ENCODE measurements at regions not wholly inside any gene's neighbourhood (a gene's known extent, or its start where the extent isn't known, plus 50 kb on each side); places are given as distances from the start of the nearest gene placed in this dataset.
"Not testable (repeated sequence)": the region's sequence is repeated elsewhere in the genome, so short reads cannot be mapped to it uniquely, and the experiment has no call there.

DNA sequence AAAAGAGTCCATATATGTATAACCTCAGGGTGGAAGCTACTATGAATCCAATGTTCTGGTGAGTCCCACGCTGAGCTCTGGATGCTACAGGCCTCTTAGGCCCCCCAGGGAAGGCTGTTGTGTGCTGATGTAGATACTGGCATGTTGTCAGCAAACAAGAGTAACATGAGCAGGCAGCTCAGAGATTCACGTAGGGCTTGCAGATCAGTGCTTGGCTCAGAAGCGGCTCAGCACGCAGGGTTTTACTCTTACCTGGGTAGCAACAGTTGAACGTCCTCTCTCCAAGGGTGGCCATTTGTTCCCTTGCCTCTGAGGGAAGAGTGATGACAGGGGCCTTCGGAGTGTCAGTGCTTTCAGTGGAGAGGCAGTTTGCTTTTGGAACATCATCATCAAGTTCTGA is 93.4 kb downstream of the ZFP64 start:
- DNase-seq (ENCODE audit: low spot score) = no peak

DNA sequence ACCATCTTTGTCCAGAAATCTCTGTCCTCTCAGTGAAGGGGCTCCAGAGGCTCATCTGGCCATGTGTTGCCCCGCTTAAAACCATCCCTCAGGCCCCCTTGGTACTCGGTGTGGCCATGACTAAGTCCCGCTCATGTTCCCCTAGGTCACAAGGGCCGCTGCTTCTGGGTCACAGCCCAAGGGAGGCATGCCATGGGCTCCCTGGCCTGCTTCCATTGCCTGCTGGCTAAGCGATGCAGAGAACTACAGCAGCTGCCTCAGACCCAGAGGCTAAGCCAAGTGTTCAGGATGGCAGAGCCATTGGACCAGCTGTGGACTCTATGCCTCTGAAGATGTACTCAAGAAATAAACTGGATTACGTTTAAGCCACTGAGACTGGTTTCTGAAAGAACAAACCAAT is 95.5 kb downstream of the ZFP64 start:
- DNase-seq (ENCODE audit: low spot score) = no peak

DNA sequence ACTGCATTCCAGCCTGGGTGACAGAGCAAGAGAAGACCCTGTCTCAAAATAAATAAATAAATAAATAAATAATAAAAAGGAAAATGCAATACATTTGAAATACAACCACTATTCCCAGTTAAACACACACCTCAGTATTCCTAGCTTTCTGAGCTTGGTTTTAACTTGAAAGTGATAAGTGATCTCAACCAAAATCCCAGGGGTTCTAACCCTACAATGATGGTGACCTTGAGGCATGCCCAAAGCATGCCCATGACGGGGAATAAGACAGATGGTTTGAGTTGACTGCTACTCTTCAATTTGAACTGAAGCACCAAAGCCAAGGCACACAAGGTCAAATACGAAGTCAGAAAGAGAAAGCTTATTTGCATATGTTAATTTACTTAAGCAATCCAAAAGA is 96.9 kb downstream of the ZFP64 start:
- DNase-seq (ENCODE audit: low spot score) = no peak

DNA sequence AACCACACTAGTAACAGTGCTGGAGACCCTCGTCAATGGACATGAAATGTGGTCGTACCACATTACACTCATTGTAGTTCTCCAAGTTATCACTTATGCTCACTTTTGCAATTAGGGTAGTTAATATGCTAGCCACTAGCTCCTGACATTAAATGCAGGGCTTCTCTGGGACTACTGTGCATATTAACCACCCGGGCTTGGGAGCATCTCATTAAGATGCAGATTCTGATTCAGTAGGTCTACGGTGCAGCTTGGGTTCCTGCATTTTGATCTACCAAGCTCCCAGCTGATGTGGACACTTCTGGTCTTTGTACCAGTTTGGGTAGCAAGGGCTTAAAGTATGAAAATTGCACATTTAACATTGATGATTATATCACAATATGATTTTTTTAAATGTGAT is 98.0 kb downstream of the ZFP64 start:
- DNase-seq (ENCODE audit: low spot score) = no peak

DNA sequence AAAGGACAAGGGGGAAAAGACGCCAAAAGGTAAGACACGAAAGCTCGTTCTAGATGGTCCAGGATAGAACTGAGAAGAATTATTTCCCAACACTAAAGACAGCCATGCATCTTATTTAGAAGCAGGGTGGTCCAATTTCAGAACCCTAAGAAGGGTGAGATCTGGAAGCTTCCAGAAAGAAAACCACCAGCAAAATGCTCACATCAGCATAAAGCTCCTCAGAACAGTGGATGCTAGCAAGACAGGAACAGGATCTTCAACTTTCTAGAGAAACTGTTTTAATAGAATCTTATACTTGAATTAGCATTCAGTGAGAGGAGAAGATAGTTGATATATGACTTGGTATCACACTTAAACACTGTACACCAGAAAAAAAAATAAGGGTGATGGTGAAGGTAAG is 101.5 kb downstream of the ZFP64 start:
- DNase-seq (ENCODE audit: low spot score) = no peak

DNA sequence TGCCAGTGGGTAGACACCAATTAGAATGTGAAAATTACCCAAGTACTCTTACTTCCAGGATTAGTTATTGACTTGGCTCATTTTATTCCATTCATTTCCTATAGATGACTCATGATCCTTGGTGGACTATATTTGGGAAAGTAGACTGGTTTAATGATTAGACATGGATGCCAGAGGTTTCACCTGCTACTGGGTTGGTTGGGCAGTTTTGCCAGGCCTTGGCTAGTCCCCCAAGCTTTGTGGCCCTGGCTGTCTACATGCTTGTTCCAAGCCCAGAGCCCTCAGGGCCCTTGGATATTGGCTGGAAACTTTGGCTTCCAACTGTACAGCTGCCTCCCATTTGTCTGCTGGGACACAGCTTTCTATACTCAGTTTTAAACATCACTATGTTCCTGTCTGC is 104.1 kb downstream of the ZFP64 start:
- no peak for DNase-seq (ENCODE audit: low spot score)

DNA sequence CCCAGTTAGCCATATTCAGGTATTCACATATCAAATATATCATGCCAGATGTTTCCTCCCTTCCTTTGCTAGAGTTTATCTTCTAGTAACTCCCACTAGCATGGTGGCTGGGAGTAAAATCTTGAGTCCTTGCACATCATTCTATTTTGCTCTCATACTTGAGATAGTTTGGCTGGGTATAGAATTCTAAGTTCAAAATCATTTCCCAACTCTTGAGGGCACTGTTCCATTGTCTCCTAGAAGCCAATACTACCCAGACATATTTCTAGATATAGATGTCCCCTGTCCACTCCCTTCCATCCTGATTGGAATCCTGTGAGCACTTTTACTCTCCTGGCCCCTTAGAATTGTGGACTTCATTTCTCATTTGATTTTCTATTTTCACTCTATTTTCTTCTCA is 104.7 kb downstream of the ZFP64 start:
- DNase-seq (ENCODE audit: low spot score) = no peak

DNA sequence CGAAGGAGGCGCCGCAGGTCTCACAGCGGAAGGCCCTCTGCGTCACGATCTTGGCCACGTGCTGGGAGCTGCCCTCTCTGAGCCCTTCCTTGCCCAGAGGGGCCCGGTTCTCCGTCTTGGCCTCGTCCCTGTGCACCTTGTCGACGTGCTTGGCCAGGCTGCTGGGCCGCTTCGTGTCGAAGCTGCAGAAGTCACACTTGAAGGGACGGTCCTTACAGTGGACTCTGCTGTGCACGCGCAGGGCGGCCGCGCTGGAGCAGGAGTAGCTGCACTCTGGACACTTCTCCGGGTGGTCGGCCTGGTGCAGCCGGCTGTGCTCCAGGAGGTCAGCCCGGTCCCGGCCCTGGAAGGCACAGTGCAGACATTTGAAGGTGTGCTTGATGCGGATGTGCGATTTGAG is 106.9 kb downstream of the ZFP64 start:
- no peak for DNase-seq (ENCODE audit: low spot score)

DNA sequence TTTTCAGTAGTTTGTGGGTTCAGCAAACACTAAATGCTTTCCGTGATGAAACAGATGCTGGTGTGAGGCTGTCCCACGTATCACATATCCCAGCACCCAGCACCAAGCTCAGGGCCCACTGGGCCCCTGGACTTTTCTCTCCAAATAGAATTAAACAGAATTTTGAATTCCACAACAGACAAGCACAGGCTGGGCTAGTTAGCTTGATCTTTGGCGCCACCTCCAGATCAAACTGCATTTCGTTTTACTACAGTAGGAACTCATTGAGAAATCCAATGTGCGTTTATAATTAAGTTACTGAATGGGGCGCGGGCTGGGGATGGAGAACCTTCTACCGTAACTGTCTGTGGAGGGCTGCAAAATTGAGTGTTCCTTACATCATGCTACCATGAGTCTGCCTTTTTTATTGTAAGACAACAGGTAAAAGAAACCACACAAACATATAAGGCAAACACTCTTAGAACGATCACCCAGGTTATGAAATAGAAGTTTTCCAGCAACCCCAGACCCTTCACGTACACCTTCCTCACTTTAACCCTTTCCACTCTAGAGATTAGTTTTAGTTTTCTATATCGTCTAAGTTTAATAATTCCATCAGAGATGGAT is 107.8 kb downstream of the ZFP64 start:
- DNase-seq (ENCODE audit: low spot score) = peak; percentile 68

DNA sequence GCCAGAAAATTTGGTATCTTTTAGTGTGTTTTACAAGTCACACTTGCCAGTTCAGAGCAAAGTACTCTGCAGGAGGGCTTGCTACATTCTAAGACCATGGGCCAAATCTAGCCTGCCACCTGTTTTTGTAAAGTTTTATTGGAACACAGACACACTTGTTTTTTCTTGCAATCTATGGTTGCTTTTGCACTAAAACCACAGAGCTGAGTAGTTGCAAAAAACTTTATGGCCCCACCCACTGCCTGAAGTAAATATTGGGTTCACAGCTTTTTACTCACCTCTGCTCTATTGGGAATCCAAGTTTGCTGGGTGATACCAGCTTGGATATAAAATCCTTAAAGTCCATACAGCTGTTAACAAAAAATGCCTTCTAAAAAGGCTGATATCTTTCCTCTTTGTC is 109.0 kb downstream of the ZFP64 start:
- DNase-seq (ENCODE audit: low spot score) = no peak

DNA sequence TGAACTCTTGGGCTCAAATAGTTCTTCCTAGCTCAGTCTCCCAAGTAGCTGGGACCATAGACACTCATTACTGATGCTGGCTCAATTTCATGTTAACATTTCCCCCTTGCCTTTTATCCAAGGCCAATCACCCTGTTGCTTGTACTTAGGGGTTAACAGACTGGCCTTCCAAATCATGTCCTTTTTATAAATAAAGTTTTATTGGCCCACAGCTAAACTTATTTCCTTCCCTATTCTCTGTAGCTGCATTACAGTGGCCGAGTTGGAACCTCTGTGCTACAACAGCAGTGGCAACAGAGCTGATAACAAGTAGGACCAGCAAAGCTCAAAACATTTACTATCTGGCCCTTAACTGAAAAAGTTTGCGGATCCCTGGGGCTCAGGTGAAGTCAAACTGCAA is 109.8 kb downstream of the ZFP64 start:
- DNase-seq (ENCODE audit: low spot score) = no peak

DNA sequence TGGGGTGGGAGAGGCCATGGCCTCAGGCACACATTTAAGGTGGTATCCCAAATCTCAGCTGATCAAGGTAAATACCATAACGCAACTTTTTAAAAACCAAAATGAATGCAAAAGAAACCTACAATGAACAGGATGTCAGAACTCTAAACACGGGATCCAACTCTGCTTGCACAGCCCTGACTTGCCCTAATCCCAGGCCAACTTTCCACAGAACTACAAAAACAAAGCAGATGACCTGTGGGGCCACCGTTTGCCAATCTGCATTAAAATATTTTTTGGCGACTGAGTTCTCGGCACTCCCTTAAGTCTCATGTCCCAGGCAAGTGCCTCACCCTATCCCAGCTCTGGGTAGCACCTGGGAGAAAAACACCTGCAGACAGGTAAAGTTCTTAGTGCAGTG is 110.5 kb downstream of the ZFP64 start:
- no peak for DNase-seq (ENCODE audit: low spot score)

DNA sequence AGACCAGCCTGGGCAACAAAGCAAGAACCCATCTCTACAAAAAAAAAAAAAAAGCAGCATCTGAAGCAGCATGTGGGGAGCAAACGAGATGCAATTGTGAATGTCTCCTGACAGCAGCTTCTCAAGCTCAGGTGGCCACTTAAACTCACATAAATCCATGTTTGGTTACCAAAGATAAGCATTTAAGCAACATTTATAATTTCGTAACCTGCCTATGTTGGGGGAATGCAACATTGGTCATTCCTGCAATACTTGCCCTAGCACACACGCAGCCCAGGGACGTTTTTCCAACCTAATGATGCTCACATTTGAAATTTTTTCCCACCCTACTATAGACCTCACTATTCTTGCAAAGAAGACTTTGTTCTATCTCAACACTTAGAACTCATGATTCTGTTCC is 113.3 kb downstream of the ZFP64 start:
- DNase-seq (ENCODE audit: low spot score) = no peak

DNA sequence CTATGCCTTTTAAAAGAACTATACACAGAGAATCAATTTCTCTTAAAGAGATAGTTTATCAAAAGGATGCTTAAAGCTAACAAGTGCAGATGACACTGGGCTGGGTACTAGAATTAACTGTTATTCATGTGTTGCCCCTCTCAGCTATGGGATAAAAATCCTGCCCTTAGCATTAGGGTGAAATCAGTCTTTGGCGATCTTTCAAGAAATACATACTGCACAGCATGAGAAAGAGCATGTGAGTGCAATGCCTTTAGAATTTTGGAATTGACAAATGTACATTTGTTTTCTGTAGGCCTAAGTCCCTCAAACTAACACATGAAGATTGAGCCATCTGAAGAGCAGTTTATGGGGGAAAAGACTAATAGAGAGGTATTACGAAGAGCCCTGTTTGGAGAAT is 115.4 kb downstream of the ZFP64 start:
- no peak for DNase-seq (ENCODE audit: low spot score)

DNA sequence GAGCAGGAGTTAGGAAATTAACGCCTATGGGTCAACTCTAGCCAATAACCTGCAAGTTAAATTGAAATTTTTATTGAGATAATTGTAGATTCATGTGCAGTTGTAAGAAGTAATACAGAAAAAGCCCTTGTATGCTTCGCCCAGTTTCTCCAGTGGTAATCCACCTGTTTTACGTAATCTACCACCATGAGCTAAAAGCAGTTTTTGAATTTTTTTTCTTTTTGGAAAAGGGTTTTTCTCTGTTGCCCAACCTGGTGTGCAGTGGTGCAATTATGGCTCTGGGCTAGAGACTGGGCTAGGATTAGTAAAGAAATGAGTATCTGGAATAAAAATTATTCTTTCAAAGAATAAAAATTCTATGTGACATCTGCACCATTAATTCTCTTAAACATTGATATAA is 116.2 kb downstream of the ZFP64 start:
- DNase-seq (ENCODE audit: low spot score) = no peak

DNA sequence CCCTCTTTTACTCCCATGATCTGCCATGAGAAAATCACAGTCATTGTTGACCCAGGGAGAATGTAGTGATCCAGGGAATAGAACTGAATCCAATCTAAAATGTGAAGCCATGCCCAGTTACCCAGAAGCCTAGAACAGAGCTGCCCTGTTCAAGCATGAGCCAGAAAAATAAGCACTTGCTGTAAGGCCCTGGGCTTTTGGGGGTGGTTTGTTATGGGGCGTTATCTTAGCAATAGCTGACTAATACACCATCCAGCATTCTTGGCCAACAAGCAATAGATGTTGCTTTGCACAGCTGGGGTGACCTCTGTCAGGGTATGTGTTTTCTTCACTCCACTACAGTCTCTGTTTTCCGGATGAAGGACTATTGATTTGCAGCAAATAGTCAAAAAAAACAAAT is 120.4 kb downstream of the ZFP64 start:
- no peak for DNase-seq (ENCODE audit: low spot score)

DNA sequence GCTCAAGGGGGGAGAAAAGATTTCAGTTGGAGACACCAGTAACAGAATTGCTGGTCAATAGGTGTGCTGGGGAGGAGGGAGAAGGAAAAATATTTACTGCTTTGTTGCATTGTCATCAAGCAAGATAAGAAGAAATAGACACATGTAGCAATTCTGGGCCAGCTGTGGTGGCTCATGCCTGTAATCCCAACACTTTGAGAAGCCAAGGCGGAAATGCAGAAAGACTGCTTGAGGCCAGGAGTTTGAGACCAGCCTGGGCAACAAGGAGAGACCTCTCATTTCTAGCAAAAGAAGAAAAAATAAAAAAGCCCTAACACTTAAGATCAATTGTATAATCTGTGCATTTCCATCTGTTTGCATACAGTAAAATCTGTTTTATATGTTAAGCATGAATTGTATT is 126.6 kb downstream of the ZFP64 start:
- no peak for DNase-seq (ENCODE audit: low spot score)

DNA sequence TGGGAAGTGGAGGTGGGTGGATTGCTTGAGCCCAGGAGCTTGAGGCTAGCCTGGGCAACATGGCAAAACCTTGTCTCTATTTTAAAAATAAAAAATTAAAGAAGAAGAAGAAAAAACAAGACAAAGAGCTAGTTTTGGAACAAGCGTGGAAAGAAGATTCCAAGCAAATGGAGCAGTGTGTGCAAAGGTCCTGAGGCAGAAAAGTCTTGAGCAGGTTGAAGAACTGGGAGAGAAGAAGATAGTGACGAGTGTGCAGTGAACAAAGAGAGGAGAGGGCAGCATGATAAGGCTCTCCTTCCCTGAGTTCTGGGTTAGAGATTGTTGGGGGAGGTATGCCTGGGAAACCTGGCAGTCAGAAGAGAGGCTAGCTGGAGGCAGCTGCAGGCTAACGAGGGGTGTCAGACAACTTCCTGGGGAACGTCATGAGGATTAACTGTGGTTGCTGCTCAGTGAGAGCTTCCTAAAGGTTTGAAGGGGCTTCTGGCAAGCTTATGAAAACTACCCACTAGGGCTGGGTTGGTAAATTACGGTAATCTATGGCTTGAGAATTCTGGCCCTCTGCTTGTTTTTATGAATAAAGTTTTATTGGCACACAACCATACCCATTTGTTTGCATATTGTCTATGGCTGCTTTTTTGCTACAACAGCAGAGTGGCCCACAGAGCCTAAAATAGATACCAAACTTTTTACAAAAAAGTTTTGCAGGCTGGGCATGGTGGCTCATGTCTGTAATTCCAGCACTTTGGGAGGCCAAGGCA is 128.9 kb downstream of the ZFP64 start:
- DNase-seq (ENCODE audit: low spot score) = no peak

DNA sequence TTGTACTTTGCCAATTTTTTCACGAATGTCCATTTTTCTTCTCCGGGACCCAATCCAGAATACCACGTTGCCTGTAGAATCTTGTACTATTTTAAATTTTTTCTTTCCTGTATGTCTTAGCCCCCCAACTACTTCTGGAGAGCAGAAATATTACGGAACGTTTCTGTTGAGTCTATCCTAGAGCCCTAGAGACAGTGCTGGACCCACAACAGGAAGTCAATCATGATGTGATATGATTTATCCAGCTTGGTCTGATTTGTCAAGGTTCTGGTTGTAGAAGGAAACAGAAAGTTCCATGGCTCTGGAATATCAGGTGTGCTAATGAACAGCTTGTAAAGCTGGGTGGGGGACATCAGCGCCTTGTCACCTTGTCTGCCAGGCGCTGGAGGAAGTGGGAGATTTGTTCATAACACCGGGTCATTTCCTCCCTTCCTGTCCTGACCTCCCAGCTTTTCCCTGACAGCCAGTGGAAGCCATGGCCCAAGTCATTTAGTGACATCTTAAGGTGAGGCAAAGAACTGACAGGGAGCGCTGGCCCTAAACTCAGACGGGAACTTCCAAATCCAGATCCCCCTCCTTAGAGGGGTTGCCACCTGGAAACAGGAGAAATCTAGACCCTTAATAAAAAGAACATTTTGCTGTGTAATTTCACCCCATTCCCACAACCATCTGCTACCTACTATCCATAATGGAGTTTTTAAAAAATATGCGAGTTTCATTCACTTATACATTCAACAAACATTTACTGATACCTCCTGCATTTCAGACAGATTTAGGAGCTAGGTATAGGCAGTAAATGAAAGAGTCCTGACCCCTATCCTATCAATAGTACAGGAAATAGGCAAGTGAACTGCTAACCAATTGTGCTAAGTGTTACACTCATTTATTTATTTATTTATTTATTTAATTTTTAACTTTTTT is 130.5 kb downstream of the ZFP64 start:
- DNase-seq (ENCODE audit: low spot score) = peak; percentile 26

DNA sequence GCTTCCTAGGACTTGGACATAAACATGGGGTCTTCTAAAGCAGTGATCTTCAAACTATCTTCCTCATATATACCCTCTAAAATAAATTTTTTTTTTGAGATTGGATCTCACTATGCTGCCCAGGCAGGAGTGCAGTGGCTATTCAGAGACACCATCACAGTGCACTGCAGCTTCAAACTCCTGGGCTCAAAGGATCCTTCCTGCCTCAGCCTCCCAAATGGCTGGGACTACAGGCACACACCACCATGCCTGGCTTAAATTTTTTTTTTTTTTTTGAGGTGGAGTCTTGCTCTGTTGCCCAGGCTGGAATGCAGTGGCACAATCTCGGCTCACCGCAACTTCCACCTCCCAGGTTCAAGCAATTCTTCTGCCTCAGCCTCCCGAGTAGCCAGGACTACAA is 134.4 kb downstream of the ZFP64 start:
- DNase-seq (ENCODE audit: low spot score) = not testable (repeated sequence)

DNA sequence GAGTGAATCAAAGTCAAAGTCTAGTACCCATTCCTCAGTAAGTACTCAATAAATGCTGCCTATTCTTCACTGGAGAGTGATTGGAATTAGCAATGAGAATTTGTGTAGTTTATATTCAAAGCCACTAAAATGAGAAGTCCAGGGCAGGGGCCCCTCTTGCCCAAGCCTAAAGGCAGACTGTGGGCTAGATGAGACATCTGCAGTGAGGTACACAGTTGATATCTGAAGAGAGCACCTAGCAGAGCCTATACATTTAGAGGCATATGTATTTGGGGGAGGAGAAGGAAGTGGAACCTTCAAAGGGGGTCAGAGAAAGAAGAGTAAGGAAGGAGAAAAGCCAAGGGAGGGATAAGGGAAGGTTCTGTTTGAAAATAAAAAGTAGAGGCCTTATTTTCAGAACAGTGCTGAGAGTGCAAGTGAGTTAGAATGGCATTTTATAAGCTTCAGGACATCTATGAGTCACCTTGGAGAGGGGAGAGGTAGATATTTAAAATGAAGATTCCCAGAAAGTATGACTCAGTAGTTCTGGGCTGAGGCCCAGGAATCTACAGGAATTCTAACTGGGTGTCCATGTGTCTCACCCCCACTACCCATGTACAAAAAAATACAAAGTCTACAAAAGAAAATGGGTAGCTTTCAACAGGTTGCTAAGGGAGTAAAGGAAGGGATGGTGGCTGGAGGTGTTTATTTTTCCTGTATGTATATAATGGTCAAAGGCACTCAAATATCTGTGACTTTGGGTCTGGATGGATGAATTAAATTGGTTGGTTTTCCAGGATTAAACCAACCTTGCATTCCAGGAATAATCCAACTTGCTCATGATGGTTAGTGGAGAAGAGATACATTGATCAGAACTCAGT is 135.1 kb downstream of the ZFP64 start:
- peak; percentile 75 for DNase-seq (ENCODE audit: low spot score)

DNA sequence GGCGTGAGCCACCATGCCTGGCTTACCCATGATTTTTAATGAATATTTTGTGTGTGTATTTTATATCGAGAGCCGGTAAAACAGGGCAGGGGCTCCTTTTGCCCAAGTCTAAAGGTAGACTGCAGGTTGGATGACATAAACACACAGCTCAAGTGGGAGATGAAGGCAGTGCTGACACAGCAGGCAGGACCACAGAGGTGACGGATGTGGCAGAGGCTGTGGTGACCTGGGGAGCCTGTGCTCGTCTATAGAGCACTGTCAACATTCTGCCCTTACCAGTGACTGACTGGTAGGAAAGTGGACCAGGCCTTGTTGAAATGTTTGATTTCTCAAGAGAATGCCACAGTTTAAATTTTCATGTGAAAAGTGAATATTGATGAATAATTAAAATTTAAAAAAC is 137.5 kb downstream of the ZFP64 start:
- DNase-seq (ENCODE audit: low spot score) = no peak

Data from hepatic stellate cell (primary cell).